ENCODE measurements at regions not wholly inside any gene's neighbourhood (a gene's known extent, or its start where the extent isn't known, plus 50 kb on each side); places are given as distances from the start of the nearest gene placed in this dataset.

GRCh38 chr1:55618199-55618598 lies 403.0 kb upstream of the USP24 start:
- no peaks in the 10 kb centered on the region for H3K9me2 ChIP-seq (replicated peaks; ENCODE audit: low read depth, low read length)
- no peaks in the 10 kb centered on the region for H3K79me2 ChIP-seq (ENCODE audit: insufficient read depth, low read length)
- H3K4me1 ChIP-seq (ENCODE audit: insufficient read depth, low read length, poor library complexity, severe bottlenecking), result no peaks in the 10 kb centered on the region
- H3K4me2 ChIP-seq (ENCODE audit: low read depth, low read length, poor library complexity, severe bottlenecking), result no peak overlapping the region
- no peaks in the 10 kb centered on the region for H3F3A ChIP-seq (ENCODE audit: low read depth)
- H3K36me3 ChIP-seq (ENCODE audit: insufficient read depth, low read length), result no peaks in the 10 kb centered on the region
- H2AFZ ChIP-seq (ENCODE audit: low read length), result no peak overlapping the region
- no peak overlapping the region for H3K4me3 ChIP-seq (ENCODE audit: low read length, poor library complexity, severe bottlenecking)
- no peaks in the 10 kb centered on the region for H3K27me3 ChIP-seq (ENCODE audit: insufficient read depth, low read length, poor library complexity, severe bottlenecking)
- H4K20me1 ChIP-seq (ENCODE audit: insufficient read depth, low read length, poor library complexity, severe bottlenecking), result no peaks in the 10 kb centered on the region
- no peaks in the 10 kb centered on the region for H3K9me3 ChIP-seq (ENCODE audit: insufficient read depth, low read depth, low read length)
- TF ChIP-seq CTCF (conservative IDR thresholded peaks at IDR 0.05; ENCODE audit: low read length), result no peak
- TF ChIP-seq EZH2phosphoT487 (IDR thresholded peaks at IDR 0.05; ENCODE audit: borderline replicate concordance), result no peak
- no peak overlapping the region for H3K9ac ChIP-seq (ENCODE audit: low read depth, low read length, poor library complexity, severe bottlenecking)

GRCh38 chr1:55617288-55617982 lies 402.3 kb upstream of the USP24 start:
- no peak overlapping the region for H2AFZ ChIP-seq (ENCODE audit: low read length)
- TF ChIP-seq CTCF (conservative IDR thresholded peaks at IDR 0.05; ENCODE audit: low read length) (no peak), EZH2phosphoT487 (IDR thresholded peaks at IDR 0.05; ENCODE audit: borderline replicate concordance) (no peak)
- no peaks in the 10 kb centered on the region for H3K9me3 ChIP-seq (ENCODE audit: insufficient read depth, low read depth, low read length)
- no peaks in the 10 kb centered on the region for H3K79me2 ChIP-seq (ENCODE audit: insufficient read depth, low read length)
- no peak overlapping the region for H3K4me3 ChIP-seq (ENCODE audit: low read length, poor library complexity, severe bottlenecking)
- no peaks in the 10 kb centered on the region for H3K4me1 ChIP-seq (ENCODE audit: insufficient read depth, low read length, poor library complexity, severe bottlenecking)
- no peaks in the 10 kb centered on the region for H3F3A ChIP-seq (ENCODE audit: low read depth)
- H3K27me3 ChIP-seq (ENCODE audit: insufficient read depth, low read length, poor library complexity, severe bottlenecking), result no peaks in the 10 kb centered on the region
- no peak overlapping the region for H3K9ac ChIP-seq (ENCODE audit: low read depth, low read length, poor library complexity, severe bottlenecking)
- H3K9me2 ChIP-seq (replicated peaks; ENCODE audit: low read depth, low read length), result no peaks in the 10 kb centered on the region
- H3K4me2 ChIP-seq (ENCODE audit: low read depth, low read length, poor library complexity, severe bottlenecking), result no peak overlapping the region
- H4K20me1 ChIP-seq (ENCODE audit: insufficient read depth, low read length, poor library complexity, severe bottlenecking), result no peaks in the 10 kb centered on the region
- H3K36me3 ChIP-seq (ENCODE audit: insufficient read depth, low read length), result no peaks in the 10 kb centered on the region

GRCh38 chr1:55612988-55613387 lies 397.8 kb upstream of the USP24 start:
- no peak for TF ChIP-seq CTCF (conservative IDR thresholded peaks at IDR 0.05; ENCODE audit: low read length)
- no peak for TF ChIP-seq EZH2phosphoT487 (IDR thresholded peaks at IDR 0.05; ENCODE audit: borderline replicate concordance)
- H4K20me1 ChIP-seq (ENCODE audit: insufficient read depth, low read length, poor library complexity, severe bottlenecking), result no peaks in the 10 kb centered on the region

More at GRCh38 chr1:55612988-55613387, 397.8 kb upstream of the USP24 start:
- no peak overlapping the region for H3K4me2 ChIP-seq (ENCODE audit: low read depth, low read length, poor library complexity, severe bottlenecking)
- no peaks in the 10 kb centered on the region for H3K9me3 ChIP-seq (ENCODE audit: insufficient read depth, low read depth, low read length)
- H3K9me2 ChIP-seq (replicated peaks; ENCODE audit: low read depth, low read length), result no peaks in the 10 kb centered on the region
- no peaks in the 10 kb centered on the region for H3K4me1 ChIP-seq (ENCODE audit: insufficient read depth, low read length, poor library complexity, severe bottlenecking)
- no peaks in the 10 kb centered on the region for H3F3A ChIP-seq (ENCODE audit: low read depth)
- no peaks in the 10 kb centered on the region for H3K79me2 ChIP-seq (ENCODE audit: insufficient read depth, low read length)
- H3K4me3 ChIP-seq (ENCODE audit: low read length, poor library complexity, severe bottlenecking), result no peak overlapping the region
- no peak overlapping the region for H2AFZ ChIP-seq (ENCODE audit: low read length)
- H3K27me3 ChIP-seq (ENCODE audit: insufficient read depth, low read length, poor library complexity, severe bottlenecking), result no peaks in the 10 kb centered on the region
- no peaks in the 10 kb centered on the region for H3K36me3 ChIP-seq (ENCODE audit: insufficient read depth, low read length)
- H3K9ac ChIP-seq (ENCODE audit: low read depth, low read length, poor library complexity, severe bottlenecking), result no peak overlapping the region

Measured in Loucy (cell line).